GM23248 (cell line): ENCODE measurements at regions not wholly inside any gene's neighbourhood (a gene's known extent, or its start where the extent isn't known, plus 50 kb on each side); places are given as distances from the start of the nearest gene placed in this dataset.

Experiments
- DNase-seq: peaks from one replicate; pipeline ENCODE4 v3.0.0-alpha.2; 2015
- H2AFZ ChIP-seq: fragments of 200-600 bp; sonication (generic); 2 replicates; pipeline ENCODE4 v1.6.1; 2016; ENCODE audit warnings: antibody characterized with exemption
- H3F3A ChIP-seq: fragments of 200-600 bp; sonication (generic); 2 replicates; pipeline ENCODE4 v1.6.1; 2016; ENCODE audit warnings: mild to moderate bottlenecking, antibody characterized with exemption, mixed run types; ENCODE audit not compliant: insufficient read depth
- H3K27ac ChIP-seq: fragments of 200-600 bp; sonication (generic); 2 replicates; pipeline ENCODE4 v1.5.1; 2016; ENCODE audit warnings: mild to moderate bottlenecking
- H3K27me3 ChIP-seq: fragments of 200-600 bp; sonication (generic); replicated peaks from 2 replicates; pipeline ENCODE4 v1.6.1; 2016; ENCODE audit warnings: mild to moderate bottlenecking; ENCODE audit not compliant: insufficient read depth
- H3K36me3 ChIP-seq: fragments of 200-600 bp; sonication (generic); 2 replicates; pipeline ENCODE4 v1.6.1; 2016; ENCODE audit warnings: low read depth, mild to moderate bottlenecking
- H3K4me1 ChIP-seq: fragments of 200-600 bp; sonication (generic); 2 replicates; pipeline ENCODE4 v1.6.1; 2016; ENCODE audit warnings: mild to moderate bottlenecking; ENCODE audit not compliant: insufficient read depth
- H3K4me2 ChIP-seq: fragments of 200-600 bp; sonication (generic); one replicate; pipeline ENCODE4 v1.6.1; 2016; ENCODE audit warnings: mild to moderate bottlenecking; ENCODE audit not compliant: unreplicated experiment
- H3K4me3 ChIP-seq: fragments of 200-600 bp; sonication (generic); 2 replicates; pipeline ENCODE4 v1.5.1; 2016; ENCODE audit warnings: mild to moderate bottlenecking
- H3K79me2 ChIP-seq: fragments of 200-600 bp; sonication (generic); 2 replicates; pipeline ENCODE4 v1.6.1; 2016; ENCODE audit warnings: mild to moderate bottlenecking; ENCODE audit not compliant: insufficient read depth
- H3K9ac ChIP-seq: fragments of 200-600 bp; sonication (generic); 2 replicates; pipeline ENCODE4 v1.6.1; 2016; ENCODE audit warnings: mild to moderate bottlenecking
- H3K9me2 ChIP-seq: fragments of 200-600 bp; sonication (generic); 2 replicates; pipeline ENCODE4 v1.6.1; 2016; ENCODE audit warnings: mixed run types, mild to moderate bottlenecking, moderate library complexity; ENCODE audit not compliant: insufficient read depth
- H3K9me3 ChIP-seq: fragments of 200-600 bp; sonication (generic); one replicate; pipeline ENCODE4 v1.6.1; 2017; ENCODE audit warnings: low read depth
- H4K20me1 ChIP-seq: fragments of 200-600 bp; sonication (generic); 2 replicates; pipeline ENCODE4 v1.6.0; 2016; ENCODE audit not compliant: insufficient read depth
- EZH2 ChIP-seq: fragments of 200-600 bp; sonication (generic); IDR thresholded peaks from 2 replicates; pipeline ENCODE4 v1.6.1; 2018; ENCODE audit warnings: antibody characterized with exemption, mild to moderate bottlenecking; ENCODE audit not compliant: insufficient read depth, poor library complexity, severe bottlenecking
- EZH2phosphoT487 ChIP-seq: fragments of 200-600 bp; sonication (generic); IDR thresholded peaks from 2 replicates; pipeline ENCODE4 v1.6.1; 2018; ENCODE audit warnings: antibody characterized with exemption, moderate library complexity, mild to moderate bottlenecking, low read depth; ENCODE audit not compliant: insufficient read depth
- WGBS, 2 experiments: methylation state at CpG; one replicate each; pipeline ENCODE4 v1.1.6; 2015 to 2017; ENCODE audit warnings: low lambda C conversion rate in 2 of 2, low coverage in 1 of 2; ENCODE audit errors: missing lambda C conversion rate in 2 of 2; 5-methylcytosine and 5-hydroxymethylcytosine counted together
- in situ Hi-C: fragments of 300-500 bp; cut with MboI; formaldehyde crosslinking; loops from 2 replicates; pipeline ENCODE4 v1.15.0; 2020

GRCh38 chr5:39569857-39570256 lies 145.1 kb upstream of the DAB2 start:
- Histone ChIP-seq H4K20me1 (no peaks in the 10 kb centered on the region), H3K9me3 (no peaks in the 10 kb centered on the region), H3K4me3 (no peak overlapping the region), H3K9ac (no peak overlapping the region), H3K4me1 (no peaks in the 10 kb centered on the region), H3K36me3 (no peaks in the 10 kb centered on the region), H3K27ac (no peak overlapping the region), H3K27me3 (no peaks in the 10 kb centered on the region), H3K4me2 (no peak overlapping the region), H3K9me2 (no peaks in the 10 kb centered on the region), H2AFZ (no peak overlapping the region), H3F3A (no peaks in the 10 kb centered on the region), H3K79me2 (no peaks in the 10 kb centered on the region)
- WGBS, 2 experiments: 36 to 41% methylated on average over 3 of the region's 3 CpGs
- in situ Hi-C loops: loop anchor here (25.0 kb wide), 1 partner anchor 358 kb away; the partner anchor contains the start of gene FYB1
- TF ChIP-seq EZH2phosphoT487 (no peak), EZH2 (no peak)
- DNase-seq: no peak

- H3K9ac ChIP-seq: no peak overlapping the region
These were observed 142.1 kb upstream of the DAB2 start for GRCh38 chr5:39566891-39567290.

GRCh38 chr5:39566029-39566428 lies 141.2 kb upstream of the DAB2 start:
- no peak for DNase-seq
- Histone ChIP-seq H4K20me1 (no peaks in the 10 kb centered on the region), H3K9me3 (no peaks in the 10 kb centered on the region), H3K9me2 (no peaks in the 10 kb centered on the region), H3K4me1 (no peaks in the 10 kb centered on the region), H3K36me3 (no peaks in the 10 kb centered on the region), H3K4me3 (no peak overlapping the region), H3K27ac (no peak overlapping the region), H3K27me3 (no peaks in the 10 kb centered on the region), H2AFZ (no peak overlapping the region), H3F3A (no peaks in the 10 kb centered on the region), H3K9ac (no peak overlapping the region), H3K4me2 (no peak overlapping the region), H3K79me2 (no peaks in the 10 kb centered on the region)
- TF ChIP-seq EZH2phosphoT487 (no peak), EZH2 (no peak)
- WGBS, 2 experiments: 79 to 83% methylated on average over 3 of the region's 3 CpGs
- in situ Hi-C loops: loop anchor here (25.0 kb wide), 1 partner anchor 354 kb away; the partner anchor contains the start of gene FYB1

More at GRCh38 chr5:39566891-39567290, 142.1 kb upstream of the DAB2 start:
- no peaks in the 10 kb centered on the region for H3K36me3 ChIP-seq
- no peaks in the 10 kb centered on the region for H3K4me1 ChIP-seq
- no peaks in the 10 kb centered on the region for H3K9me3 ChIP-seq
- no peak overlapping the region for H3K4me3 ChIP-seq
- no peaks in the 10 kb centered on the region for H3F3A ChIP-seq
- H3K79me2 ChIP-seq: no peaks in the 10 kb centered on the region
- H3K4me2 ChIP-seq: no peak overlapping the region
- peak; percentile 25 for DNase-seq
- TF ChIP-seq EZH2 (no peak), EZH2phosphoT487 (no peak)
- H4K20me1 ChIP-seq: no peaks in the 10 kb centered on the region
- H3K9me2 ChIP-seq: no peaks in the 10 kb centered on the region
- no peaks in the 10 kb centered on the region for H3K27me3 ChIP-seq
- in situ Hi-C loops: loop anchor here (25.0 kb wide), 1 partner anchor 355 kb away; the partner anchor contains the start of gene FYB1
- H2AFZ ChIP-seq: no peak overlapping the region
- no peak overlapping the region for H3K27ac ChIP-seq

GRCh38 chr5:39561421-39561820 lies 136.6 kb upstream of the DAB2 start:
- Histone ChIP-seq H4K20me1 (no peaks in the 10 kb centered on the region), H2AFZ (no peak overlapping the region), H3K9ac (no peak overlapping the region), H3K79me2 (no peaks in the 10 kb centered on the region), H3F3A (no peaks in the 10 kb centered on the region), H3K4me3 (no peak overlapping the region), H3K9me2 (no peaks in the 10 kb centered on the region), H3K27ac (no peak overlapping the region), H3K36me3 (no peaks in the 10 kb centered on the region), H3K9me3 (no peaks in the 10 kb centered on the region), H3K27me3 (no peaks in the 10 kb centered on the region), H3K4me2 (no peak overlapping the region), H3K4me1 (no peaks in the 10 kb centered on the region)
- no peak for DNase-seq
- WGBS, 2 experiments: 47 to 51% methylated on average over 2 of the region's 2 CpGs
- no peak for TF ChIP-seq EZH2
- TF ChIP-seq EZH2phosphoT487: no peak
- in situ Hi-C loops: loop anchor here (25.0 kb wide), 1 partner anchor 349 kb away; the partner anchor contains the start of gene FYB1

GRCh38 chr5:39560726-39561125 lies 135.9 kb upstream of the DAB2 start:
- H3K36me3 ChIP-seq: no peaks in the 10 kb centered on the region
- no peak overlapping the region for H3K4me2 ChIP-seq
- no peak overlapping the region for H3K9ac ChIP-seq
- H3K27me3 ChIP-seq: no peaks in the 10 kb centered on the region
- no peak for TF ChIP-seq EZH2phosphoT487
- no peak for TF ChIP-seq EZH2
- H2AFZ ChIP-seq: no peak overlapping the region
- no peak overlapping the region for H3K4me3 ChIP-seq
- 89% methylated on average over 2 of the region's 2 CpGs for WGBS, 2 experiments
- H3K9me3 ChIP-seq: no peaks in the 10 kb centered on the region
- no peaks in the 10 kb centered on the region for H3K79me2 ChIP-seq
- in situ Hi-C loops: loop anchor here (25.0 kb wide), 1 partner anchor 348 kb away; the partner anchor contains the start of gene FYB1
- no peaks in the 10 kb centered on the region for H3K4me1 ChIP-seq
- no peaks in the 10 kb centered on the region for H4K20me1 ChIP-seq
- H3F3A ChIP-seq: no peaks in the 10 kb centered on the region
- no peaks in the 10 kb centered on the region for H3K9me2 ChIP-seq
- H3K27ac ChIP-seq: no peak overlapping the region
- DNase-seq: no peak
